Gastroesophageal sphincter (tissue), 4 donors: ENCODE measurements at regions not wholly inside any gene's neighbourhood (a gene's known extent, or its start where the extent isn't known, plus 50 kb on each side); places are given as distances from the start of the nearest gene placed in this dataset.

Experiments
- ATAC-seq: fragments of 150-250 bp; one replicate; pipeline ENCODE4 v1.9.1; 2016; ENCODE audit warnings: mild to moderate bottlenecking, moderate library complexity
- H3K27ac ChIP-seq, 4 donors: fragments of 200-600 bp; sonication (generic) in 3 of 4; 1 replicate in 3 of 4; 2 replicates in 1 of 4; pipeline ENCODE4 v1.5.1; 2016 to 2019
- H3K27me3 ChIP-seq: fragments of 200-600 bp; sonication (generic); one replicate; pipeline ENCODE4 v1.5.1; 2019
- H3K36me3 ChIP-seq, 2 donors: fragments of 200-600 bp; sonication (generic); one replicate each; pipeline ENCODE4 v1.5.1; 2019; ENCODE audit warnings: control low read depth in 1 of 2
- H3K4me1 ChIP-seq, 3 donors: fragments of 200-600 bp; sonication (generic); 1 replicate in 2 of 3; 2 replicates in 1 of 3; pipeline ENCODE4 v1.5.1; 2016 to 2019; ENCODE audit warnings: control low read depth in 2 of 3
- H3K4me3 ChIP-seq, 2 donors: fragments of 200-600 bp; sonication (generic); one replicate each; pipeline ENCODE4 v1.5.1; 2019; ENCODE audit warnings: mild to moderate bottlenecking in 1 of 2, moderate library complexity in 1 of 2
- H3K9me3 ChIP-seq, 3 donors: fragments of 200-600 bp; sonication (generic); one replicate each; pipeline ENCODE4 v1.5.1; 2017 to 2019; ENCODE audit warnings: control low read depth in 2 of 3
- EP300 ChIP-seq: sonication (generic); formaldehyde crosslinking; IDR thresholded peaks from one replicate; pipeline ENCODE4 v1.6.1; 2017; ENCODE audit warnings: antibody characterized with exemption, mild to moderate bottlenecking
- POLR2A ChIP-seq, 2 donors: fragments of 450-650 bp; IDR thresholded peaks; one replicate each; pipeline ENCODE4 v1.6.1; 2017; ENCODE audit warnings: antibody characterized with exemption in 2 of 2, mild to moderate bottlenecking in 2 of 2, moderate library complexity in 1 of 2
- POLR2AphosphoS5 ChIP-seq: sonication (generic); formaldehyde crosslinking; IDR thresholded peaks from one replicate; pipeline ENCODE4 v1.6.1; 2017; ENCODE audit warnings: antibody characterized with exemption
- WGBS, 2 donors: methylation state at CpG; one replicate each; pipeline ENCODE4 v1.1.5; 2018; ENCODE audit warnings: low coverage in 1 of 2; 5-methylcytosine and 5-hydroxymethylcytosine counted together
- TF ChIP-seq, protein P1 (sequence below), 4 experiments: fragments of 200-600 bp in 2 of 4; fragments of 450-650 bp in 2 of 4; sonication (generic) in 1 of 4; IDR thresholded peaks; one replicate each; pipeline ENCODE4 v1.5.1; 2017 to 2019; ENCODE audit warnings: antibody characterized with exemption in 4 of 4, mild to moderate bottlenecking in 2 of 4, moderate library complexity in 2 of 4

DNA sequence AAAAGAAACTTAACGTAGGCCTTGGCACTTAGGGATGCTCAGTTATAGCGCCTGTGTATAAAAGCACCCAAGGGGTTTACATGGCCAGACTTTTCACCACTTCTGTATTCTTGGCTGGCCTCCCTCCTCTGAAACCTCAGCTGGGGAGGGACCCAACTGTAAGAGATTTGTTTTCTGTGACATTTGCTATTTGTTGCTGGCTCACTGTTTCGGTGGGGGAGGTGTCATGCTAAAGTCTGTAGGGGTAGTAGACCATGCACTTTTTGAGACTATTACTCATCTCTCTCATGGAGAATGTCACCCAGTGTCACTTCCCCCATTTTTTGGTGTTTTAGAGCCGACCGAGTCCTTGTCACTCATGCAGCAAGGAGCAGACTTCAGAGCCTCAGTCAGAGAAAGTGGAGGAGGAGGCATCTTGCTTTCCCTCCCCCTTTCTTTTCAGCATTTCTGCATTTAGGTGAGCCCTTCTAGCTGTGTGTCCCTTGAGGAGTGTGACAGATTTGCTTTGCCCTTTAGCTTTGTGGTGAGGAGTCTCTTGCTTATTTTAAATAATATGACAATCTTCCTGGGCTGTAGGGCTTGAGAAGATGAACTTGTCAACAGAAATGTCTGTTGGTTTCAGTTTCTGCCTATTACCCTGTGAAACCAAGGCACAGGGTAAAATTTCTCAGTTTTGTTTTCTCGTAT lies 160.1 kb downstream of the FASLG start:
- H3K27me3 ChIP-seq = no peaks in the 10 kb centered on the region
- H3K4me1 ChIP-seq = no peaks in the 10 kb centered on the region
- no peak for ATAC-seq
- 46 to 73% methylated on average over 3 to 6 of the region's 6 CpGs for WGBS, 2 donors
- TF ChIP-seq POLR2AphosphoS5 (no peak), EP300 (no peak), POLR2A (IDR thresholded peaks at IDR 0.05) (no peak)
- TF ChIP-seq, protein P1, sequence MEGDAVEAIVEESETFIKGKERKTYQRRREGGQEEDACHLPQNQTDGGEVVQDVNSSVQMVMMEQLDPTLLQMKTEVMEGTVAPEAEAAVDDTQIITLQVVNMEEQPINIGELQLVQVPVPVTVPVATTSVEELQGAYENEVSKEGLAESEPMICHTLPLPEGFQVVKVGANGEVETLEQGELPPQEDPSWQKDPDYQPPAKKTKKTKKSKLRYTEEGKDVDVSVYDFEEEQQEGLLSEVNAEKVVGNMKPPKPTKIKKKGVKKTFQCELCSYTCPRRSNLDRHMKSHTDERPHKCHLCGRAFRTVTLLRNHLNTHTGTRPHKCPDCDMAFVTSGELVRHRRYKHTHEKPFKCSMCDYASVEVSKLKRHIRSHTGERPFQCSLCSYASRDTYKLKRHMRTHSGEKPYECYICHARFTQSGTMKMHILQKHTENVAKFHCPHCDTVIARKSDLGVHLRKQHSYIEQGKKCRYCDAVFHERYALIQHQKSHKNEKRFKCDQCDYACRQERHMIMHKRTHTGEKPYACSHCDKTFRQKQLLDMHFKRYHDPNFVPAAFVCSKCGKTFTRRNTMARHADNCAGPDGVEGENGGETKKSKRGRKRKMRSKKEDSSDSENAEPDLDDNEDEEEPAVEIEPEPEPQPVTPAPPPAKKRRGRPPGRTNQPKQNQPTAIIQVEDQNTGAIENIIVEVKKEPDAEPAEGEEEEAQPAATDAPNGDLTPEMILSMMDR (IDR thresholded peaks at IDR 0.05) = no peak
- no peaks in the 10 kb centered on the region for H3K9me3 ChIP-seq
- no peak overlapping the region for H3K4me3 ChIP-seq
- H3K36me3 ChIP-seq = no peaks in the 10 kb centered on the region
- H3K27ac ChIP-seq = no peak overlapping the region

DNA sequence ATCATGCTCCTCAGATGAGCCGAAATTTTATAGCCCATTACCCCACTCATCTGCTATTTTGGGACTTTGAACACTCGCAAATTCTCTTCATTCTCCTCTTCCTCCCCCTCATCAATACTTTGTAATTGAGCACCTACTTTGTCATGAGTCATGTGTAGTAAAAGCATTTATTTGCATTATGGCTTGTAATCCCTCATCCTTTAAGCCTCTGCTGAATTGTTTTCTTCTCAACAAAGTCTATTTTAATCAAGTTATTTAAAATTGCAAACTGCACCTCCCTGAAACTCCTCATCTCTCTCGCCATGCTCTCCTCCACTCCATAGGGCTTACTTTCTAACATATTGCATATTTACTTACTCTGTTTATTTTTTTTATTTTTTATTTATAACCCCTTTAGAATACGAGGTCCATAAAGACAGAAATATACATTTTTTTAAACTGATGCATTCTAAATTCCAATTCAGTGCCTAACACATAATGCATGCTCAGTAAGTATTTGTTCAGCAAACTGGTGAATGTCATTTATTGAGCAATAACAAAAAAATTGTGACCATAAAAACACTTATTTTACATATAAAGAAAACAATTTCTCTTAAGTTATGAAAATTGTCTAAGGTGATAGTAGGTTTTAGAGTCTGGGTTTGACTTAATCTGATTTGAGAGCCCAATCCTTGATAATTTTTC lies 161.7 kb downstream of the FASLG start:
- 89 to 94% methylated on average over 4 of the region's 4 CpGs for WGBS, 2 donors
- ATAC-seq = no peak
- Histone ChIP-seq H3K4me3 (no peak overlapping the region), H3K9me3 (no peaks in the 10 kb centered on the region), H3K4me1 (peaks cover 0 to under 1% (median 0%) of the 10 kb centered on the region in 3 donors), H3K27ac (no peak overlapping the region), H3K27me3 (no peaks in the 10 kb centered on the region), H3K36me3 (no peaks in the 10 kb centered on the region)
- TF ChIP-seq POLR2A (IDR thresholded peaks at IDR 0.05) (no peak), POLR2AphosphoS5 (no peak), EP300 (no peak)
- TF ChIP-seq, protein P1 (IDR thresholded peaks at IDR 0.05) = no peak

DNA sequence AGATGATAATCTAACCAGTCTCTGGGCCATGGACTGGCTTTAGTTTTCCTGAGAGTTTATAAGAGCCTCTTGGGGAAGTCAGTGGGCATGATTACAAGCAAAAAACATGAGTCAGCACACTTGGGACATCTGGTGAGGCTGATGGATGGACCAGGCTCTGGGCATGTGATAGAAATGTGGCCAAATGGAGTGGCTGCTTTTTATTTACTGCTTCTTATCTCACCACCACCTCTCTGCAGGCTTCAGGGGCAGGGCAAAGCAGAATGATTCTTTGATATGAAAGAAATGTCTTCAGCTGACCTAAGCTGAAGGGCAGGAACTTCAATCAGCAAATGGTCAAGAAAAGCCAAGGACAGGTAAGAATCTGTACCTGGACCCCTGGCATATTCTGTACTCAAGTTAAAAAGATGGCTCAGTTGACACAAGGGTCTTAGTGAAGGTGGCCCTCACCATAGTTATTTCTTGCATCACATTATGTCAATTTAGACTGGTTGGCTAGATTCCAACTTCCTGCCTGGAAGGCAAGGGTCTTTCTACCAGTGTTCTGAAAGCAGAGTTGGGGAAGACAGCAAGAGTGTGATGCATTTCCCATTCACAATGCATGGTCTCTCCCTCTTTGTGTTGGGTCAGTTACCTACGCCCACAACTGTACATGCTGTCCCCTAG lies 162.8 kb downstream of the FASLG start:
- TF ChIP-seq EP300 (no peak), POLR2A (IDR thresholded peaks at IDR 0.05) (no peak), POLR2AphosphoS5 (no peak)
- TF ChIP-seq, protein P1 (IDR thresholded peaks at IDR 0.05) = no peak
- Histone ChIP-seq H3K27me3 (no peaks in the 10 kb centered on the region), H3K4me1 (peaks cover 0 to 11% (median 4%) of the 10 kb centered on the region in 3 donors), H3K27ac (no peak overlapping the region), H3K9me3 (no peaks in the 10 kb centered on the region), H3K4me3 (no peak overlapping the region), H3K36me3 (no peaks in the 10 kb centered on the region)
- WGBS, 2 donors = 100% methylated on average over 1 of the region's 1 CpG; no CpG with 5 or more reads in 1 of the 2 donors
- no peak for ATAC-seq

DNA sequence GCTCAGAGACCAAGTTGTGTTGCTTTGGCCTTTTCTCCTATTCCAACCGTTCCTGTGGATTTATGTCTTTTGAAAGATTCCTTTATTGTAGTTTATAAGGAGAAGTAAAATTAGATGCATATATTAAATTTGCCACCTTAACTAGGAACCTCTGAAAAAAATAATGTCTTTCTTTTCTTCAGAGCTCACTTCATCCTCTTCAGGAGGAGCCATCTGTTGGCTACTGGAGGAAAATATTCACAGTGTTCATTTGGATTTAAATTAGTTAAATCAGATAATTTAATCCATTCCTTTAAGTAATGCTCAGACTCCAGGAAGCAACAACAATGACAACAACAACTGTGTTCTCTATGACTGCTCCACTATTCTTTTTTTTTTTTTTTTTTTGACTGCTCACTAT lies 164.0 kb downstream of the FASLG start:
- Histone ChIP-seq H3K27me3 (no peaks in the 10 kb centered on the region), H3K27ac (no peak overlapping the region), H3K4me3 (no peak overlapping the region), H3K36me3 (no peaks in the 10 kb centered on the region), H3K9me3 (no peaks in the 10 kb centered on the region), H3K4me1 (peaks cover 2 to 22% (median 4%) of the 10 kb centered on the region in 3 donors)
- ATAC-seq = no peak
- 75% methylated on average over 1 of the region's 1 CpG for WGBS, 2 donors
- TF ChIP-seq POLR2AphosphoS5 (no peak), EP300 (no peak), POLR2A (IDR thresholded peaks at IDR 0.05) (no peak)
- TF ChIP-seq, protein P1 (IDR thresholded peaks at IDR 0.05) = no peak
